LNCAP (cell line): ENCODE measurements at regions not wholly inside any gene's neighbourhood (a gene's known extent, or its start where the extent isn't known, plus 50 kb on each side); places are given as distances from the start of the nearest gene placed in this dataset.

Source experiments
- CTCF ChIP-seq: fragments of 450-650 bp; IDR thresholded peaks from 2 replicates; pipeline ENCODE4 v1.5.1; 2017; ENCODE audit warnings: mild to moderate bottlenecking

- TF ChIP-seq CTCF = no peak
Observed at GRCh38 chr2:12303181-12304030, 413.3 kb upstream of the TRIB2 start.

DNA sequence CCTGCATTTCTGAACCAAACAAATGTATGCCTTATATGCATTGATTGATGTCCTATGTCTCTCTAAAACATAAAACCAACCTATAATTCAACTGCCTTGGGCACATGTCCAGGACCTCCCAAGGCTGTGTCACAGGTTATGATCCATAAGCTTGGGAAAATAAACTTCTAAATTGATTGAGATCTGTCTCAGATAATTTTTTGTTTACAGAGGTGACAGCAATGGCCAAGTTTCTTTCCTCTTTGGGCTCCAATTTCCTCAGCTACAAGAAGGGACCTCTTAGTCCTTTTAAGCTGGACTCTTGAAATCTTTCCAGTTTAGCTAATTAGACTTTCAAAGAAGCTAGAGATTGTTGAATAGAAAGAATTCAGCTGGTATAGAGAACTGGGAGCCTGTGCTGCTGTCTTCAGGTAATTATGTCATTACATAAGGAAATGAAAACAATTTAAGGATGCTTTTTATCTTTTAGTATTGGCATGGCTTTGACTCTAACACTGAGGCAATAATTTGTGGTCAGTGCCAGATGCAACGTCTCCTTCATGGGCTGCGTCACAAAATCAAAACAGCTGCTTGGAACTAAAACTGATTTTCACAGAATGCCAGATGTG lies 412.1 kb upstream of the TRIB2 start:
- TF ChIP-seq CTCF = no peak

GRCh38 chr2:12305931-12306330 lies 410.8 kb upstream of the TRIB2 start:
- no peak for TF ChIP-seq CTCF

DNA sequence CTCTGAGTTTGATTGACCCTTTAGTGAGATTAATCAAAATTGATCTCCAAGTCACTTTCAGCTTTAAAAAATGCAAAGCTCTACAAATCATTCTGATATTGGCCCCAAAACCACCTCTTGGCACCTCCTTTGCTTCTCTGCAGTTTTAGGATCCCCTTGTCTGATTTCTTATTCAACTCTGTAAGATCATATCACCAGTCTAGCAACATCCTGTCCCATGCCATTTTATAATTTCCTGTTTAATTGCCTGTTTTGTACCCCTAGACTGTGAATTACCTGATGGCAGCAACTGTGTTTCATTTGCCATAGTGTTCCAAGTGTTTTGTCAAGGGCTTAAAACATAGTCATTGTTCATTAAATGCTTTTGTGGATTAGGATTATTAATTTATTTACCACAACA lies 406.3 kb upstream of the TRIB2 start:
- no peak for TF ChIP-seq CTCF

DNA sequence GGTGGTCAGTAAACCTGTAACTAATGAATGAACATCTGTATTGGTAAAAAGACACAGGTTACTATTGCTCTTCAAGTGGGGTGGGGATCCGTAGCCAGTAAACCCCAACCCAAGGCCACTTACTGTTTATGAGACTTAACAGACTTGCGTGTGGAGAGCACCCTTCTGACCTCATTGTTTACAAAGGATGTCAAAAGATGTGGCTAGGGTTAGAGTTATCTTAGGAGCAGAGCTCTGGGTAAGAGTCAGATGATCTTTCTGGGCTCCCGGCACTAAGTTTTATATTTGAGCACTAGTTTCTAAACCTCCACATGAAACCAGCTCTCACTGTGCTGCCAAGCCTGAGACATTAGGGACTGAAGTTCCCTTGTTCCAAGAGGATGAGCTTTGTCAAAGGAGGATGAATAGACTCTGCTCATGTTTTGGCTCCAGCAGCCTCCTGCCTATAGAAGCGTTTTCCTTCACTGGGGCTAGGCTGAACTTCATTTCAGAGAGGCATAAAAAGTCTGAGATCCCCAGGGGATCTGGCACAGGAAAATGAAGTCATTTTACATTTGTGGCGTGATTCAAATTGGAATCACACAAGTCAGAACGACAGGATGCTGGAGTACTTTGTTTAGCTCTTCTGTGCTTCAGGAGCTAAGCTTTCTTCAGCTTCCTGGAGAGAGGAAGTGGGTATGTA lies 403.1 kb upstream of the TRIB2 start:
- no peak for TF ChIP-seq CTCF

- TF ChIP-seq CTCF = no peak
Observed at GRCh38 chr2:12314127-12314760, 402.5 kb upstream of the TRIB2 start.

DNA sequence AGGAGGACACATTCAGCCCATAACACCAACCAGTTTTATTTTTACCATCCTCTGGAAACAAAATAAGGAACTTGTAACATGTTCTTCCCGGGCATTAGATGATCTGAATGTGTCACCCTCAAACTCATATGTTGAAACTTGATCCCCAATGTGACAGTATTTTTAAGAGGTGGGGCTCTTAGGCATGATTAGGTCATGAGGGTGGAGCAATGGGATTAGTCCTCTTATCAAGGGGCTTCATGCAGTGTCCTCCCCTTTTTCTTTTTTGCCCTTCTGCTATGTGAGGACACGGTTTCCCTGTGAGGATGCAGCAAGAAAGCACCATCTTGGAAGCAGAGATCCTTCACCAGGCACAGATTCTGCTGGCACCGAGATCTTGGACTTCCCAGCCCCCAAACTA lies 401.5 kb upstream of the TRIB2 start:
- TF ChIP-seq CTCF = no peak
